GM06990 (cell line): ENCODE measurements at regions not wholly inside any gene's neighbourhood (a gene's known extent, or its start where the extent isn't known, plus 50 kb on each side); places are given as distances from the start of the nearest gene placed in this dataset.

Source experiments
- DNase-seq: peaks from one replicate; pipeline ENCODE4 v3.0.0-alpha.2; 2011; ENCODE audit not compliant: insufficient read length; ENCODE audit errors: extremely low read depth
- H3K27me3 ChIP-seq: replicated peaks from 2 replicates; pipeline ENCODE4 v1.6.0; 2011; ENCODE audit warnings: low read length; ENCODE audit not compliant: control insufficient read depth, insufficient read depth
- H3K36me3 ChIP-seq: 2 replicates; pipeline ENCODE4 v1.5.1; 2011; ENCODE audit warnings: low read length; ENCODE audit not compliant: control insufficient read depth, insufficient read depth
- H3K4me3 ChIP-seq: replicated peaks from 2 replicates; pipeline ENCODE4 v1.5.1; 2011; ENCODE audit warnings: low read depth, mild to moderate bottlenecking, control low read depth, low read length
- TF ChIP-seq, protein P1 (sequence below): IDR thresholded peaks from 2 replicates; pipeline ENCODE4 v1.5.1; 2011; ENCODE audit warnings: low read length, control low read depth, mild to moderate bottlenecking, inconsistent platforms; ENCODE audit not compliant: insufficient read depth, poor library complexity, severe bottlenecking

DNA sequence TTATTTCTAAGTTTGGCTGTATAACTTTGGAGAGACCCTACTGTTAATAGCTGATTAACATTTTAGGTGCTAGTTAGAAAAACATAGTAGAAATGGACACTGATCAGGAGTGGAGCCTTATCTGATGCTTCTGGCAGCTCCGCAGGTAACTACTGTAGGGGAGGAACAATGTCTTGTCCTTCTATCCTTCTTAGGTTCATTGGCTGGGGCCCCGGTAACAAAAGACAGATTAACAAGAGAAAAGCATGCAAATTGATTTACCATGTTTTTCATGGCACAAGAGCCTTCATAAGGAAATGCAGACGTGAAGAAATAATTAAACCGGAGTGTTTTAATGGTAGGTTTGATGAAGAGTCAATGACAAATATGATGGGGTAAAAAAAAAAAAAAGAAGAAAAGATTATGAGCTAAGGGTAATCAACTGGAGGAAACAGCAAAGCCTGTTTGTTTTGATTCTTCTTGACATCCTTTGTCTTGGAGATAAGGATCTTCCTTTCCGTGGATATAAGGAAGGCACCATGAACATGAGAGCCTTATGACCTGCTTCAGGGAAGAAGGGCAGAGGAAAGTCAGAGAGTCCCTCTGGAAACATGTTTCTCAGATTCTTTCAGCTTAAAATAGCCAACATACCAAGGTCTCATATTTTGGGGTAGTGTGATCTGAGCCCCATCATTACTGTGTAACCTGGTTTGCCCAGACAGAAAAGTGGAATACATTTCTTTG lies 62.4 kb upstream of the GCFC2 start:
- H3K36me3 ChIP-seq: no peaks in the 10 kb centered on the region
- TF ChIP-seq, protein P1, sequence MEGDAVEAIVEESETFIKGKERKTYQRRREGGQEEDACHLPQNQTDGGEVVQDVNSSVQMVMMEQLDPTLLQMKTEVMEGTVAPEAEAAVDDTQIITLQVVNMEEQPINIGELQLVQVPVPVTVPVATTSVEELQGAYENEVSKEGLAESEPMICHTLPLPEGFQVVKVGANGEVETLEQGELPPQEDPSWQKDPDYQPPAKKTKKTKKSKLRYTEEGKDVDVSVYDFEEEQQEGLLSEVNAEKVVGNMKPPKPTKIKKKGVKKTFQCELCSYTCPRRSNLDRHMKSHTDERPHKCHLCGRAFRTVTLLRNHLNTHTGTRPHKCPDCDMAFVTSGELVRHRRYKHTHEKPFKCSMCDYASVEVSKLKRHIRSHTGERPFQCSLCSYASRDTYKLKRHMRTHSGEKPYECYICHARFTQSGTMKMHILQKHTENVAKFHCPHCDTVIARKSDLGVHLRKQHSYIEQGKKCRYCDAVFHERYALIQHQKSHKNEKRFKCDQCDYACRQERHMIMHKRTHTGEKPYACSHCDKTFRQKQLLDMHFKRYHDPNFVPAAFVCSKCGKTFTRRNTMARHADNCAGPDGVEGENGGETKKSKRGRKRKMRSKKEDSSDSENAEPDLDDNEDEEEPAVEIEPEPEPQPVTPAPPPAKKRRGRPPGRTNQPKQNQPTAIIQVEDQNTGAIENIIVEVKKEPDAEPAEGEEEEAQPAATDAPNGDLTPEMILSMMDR: no peak
- H3K4me3 ChIP-seq: no peak overlapping the region
- H3K27me3 ChIP-seq: no peaks in the 10 kb centered on the region
- DNase-seq: no peak

DNA sequence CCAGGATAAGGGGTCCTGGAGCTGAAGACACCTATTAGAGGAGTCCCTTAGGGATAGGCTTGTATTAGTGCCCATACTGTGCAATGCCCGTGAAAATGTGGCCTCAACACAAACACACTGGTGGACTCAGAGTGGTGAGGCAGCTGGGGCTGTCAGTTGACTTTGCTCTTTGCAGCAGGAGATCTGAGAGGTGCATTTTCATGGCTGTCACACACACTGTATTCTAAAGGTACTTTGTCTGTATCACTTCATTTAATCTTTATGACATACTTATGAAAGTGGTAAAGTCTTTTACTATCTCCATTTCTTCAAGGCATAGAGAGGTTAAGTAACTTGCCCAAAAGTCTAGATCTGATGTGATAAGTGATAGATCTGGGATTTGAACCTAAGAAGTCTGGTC lies 55.1 kb upstream of the GCFC2 start:
- no peaks in the 10 kb centered on the region for H3K27me3 ChIP-seq
- TF ChIP-seq, protein P1: no peak
- H3K4me3 ChIP-seq: no peak overlapping the region
- no peak for DNase-seq
- no peaks in the 10 kb centered on the region for H3K36me3 ChIP-seq

DNA sequence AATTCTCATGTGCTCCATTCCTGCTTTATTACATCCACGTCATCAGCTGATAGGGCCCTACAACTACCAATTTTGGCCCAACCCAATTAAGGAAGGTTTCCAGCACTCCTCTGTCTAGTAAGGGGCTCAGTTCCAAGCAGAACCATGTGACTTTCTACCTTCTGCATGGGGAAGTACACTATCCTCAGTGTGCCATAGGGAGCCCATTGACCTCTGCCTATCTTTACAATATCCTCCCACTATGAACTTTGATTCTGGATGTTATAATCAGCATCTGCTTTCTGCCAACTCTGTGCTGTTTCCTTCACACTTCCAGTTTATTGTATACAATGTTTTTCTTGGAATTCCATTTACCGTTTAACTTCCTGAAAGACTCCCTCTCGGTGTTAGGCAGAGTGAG lies 53.9 kb upstream of the GCFC2 start:
- TF ChIP-seq, protein P1: no peak
- Histone ChIP-seq H3K4me3 (no peak overlapping the region), H3K36me3 (no peaks in the 10 kb centered on the region), H3K27me3 (no peaks in the 10 kb centered on the region)
- no peak for DNase-seq
